HG03439 (cell line): ENCODE measurements at regions not wholly inside any gene's neighbourhood (a gene's known extent, or its start where the extent isn't known, plus 50 kb on each side); places are given as distances from the start of the nearest gene placed in this dataset.
"Not testable (repeated sequence)": the region's sequence is repeated elsewhere in the genome, so short reads cannot be mapped to it uniquely, and the experiment has no call there.

ENCODE experiments used
- ATAC-seq: cut with Tn5 transposase; IDR thresholded peaks from one replicate; pipeline ENCODE4 v1.9.1; 2021; ENCODE audit warnings: mild to moderate bottlenecking, moderate library complexity; ENCODE audit not compliant: unreplicated experiment

DNA sequence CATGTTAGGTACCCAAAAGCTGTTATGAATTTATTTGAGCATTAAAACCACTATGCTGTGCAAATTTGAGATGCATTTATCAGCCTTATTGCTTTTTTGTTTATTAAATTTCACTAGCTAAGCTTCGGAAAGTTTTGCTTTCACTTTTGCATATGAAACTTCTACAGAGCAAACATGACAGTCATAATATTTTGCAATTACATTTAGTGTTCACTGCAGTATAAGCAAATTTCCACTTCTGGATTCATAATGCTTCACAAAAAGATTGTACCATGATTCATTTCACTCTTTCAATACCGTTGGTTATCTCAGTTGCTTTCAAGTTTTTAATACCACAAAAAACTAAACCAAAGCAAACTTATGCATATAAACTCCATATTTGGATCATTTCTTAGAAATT, 228.7 kb upstream of the SLC8A1 start:
- ATAC-seq: peak; percentile 97

DNA sequence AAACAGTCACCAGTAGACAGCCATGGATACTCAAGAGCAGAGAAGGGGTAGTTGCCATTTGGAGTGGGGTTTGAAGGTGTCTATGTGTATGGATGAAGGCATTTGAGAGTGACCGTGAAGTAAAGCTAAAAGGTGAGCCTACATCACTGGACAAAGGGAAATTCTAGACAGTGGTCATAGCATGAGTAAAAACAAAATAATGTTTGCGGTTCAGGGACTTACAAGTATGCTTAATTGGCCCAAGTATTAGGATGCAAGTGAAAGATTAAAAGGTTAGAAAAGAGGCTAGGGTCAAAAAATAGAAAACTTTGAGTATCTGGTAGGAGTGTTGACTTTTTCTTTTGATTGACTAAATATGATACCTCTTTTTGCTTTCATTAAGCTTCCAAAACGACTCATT, 238.1 kb upstream of the SLC8A1 start:
- ATAC-seq: no peak

DNA sequence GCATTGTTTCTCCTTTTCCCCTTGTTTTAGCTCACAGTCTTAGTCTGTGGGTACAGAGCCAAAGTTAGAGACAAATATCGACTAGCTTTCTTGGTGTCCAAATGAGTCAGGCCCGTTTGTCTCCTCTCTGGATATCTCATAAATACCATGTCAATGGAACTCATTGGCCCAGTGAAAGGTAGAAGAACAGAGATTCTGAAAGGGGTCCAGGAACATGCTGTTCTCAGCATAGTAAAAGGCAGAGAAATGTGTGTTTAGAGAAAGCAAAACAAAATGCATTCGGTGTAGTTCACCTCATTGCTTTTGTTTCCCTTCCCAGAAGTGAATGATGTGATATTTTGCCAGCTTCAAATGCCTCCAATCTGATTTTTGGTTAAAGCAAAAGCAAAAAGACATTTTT, 238.6 kb upstream of the SLC8A1 start:
- no peak for ATAC-seq

DNA sequence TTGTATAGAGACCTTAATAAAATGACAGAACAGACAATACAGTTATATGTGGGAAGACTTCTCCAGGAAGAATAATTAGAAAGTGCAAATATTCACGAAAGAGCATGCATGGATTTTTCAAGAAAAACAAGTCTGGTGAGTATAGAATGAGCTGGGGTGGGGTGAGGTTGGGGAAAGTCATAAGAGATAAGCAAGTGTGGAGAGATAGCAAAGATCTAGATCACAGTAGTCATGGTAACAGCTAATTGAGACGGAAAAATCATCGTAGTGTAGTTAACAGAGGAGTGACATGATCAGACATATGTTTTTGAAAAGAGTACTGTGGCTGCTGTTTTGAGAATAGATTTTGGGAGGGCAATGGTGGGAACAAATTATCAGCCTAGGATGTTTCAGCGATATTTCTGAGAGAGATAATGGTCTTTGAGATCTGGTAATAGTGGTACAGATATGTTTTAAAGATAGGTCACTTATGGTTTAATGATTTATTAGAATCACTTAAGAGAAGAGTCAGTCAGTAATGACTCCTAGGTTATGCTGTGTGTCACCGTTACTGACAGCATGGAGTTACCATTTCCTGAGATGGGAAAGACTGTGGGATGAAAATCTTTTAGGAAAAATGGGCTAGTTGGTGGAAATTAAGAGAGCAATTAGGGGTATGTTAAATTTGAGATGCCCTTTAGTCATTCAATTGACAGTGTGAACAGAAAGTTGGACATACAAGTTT, 248.5 kb upstream of the SLC8A1 start:
- ATAC-seq: no peak

DNA sequence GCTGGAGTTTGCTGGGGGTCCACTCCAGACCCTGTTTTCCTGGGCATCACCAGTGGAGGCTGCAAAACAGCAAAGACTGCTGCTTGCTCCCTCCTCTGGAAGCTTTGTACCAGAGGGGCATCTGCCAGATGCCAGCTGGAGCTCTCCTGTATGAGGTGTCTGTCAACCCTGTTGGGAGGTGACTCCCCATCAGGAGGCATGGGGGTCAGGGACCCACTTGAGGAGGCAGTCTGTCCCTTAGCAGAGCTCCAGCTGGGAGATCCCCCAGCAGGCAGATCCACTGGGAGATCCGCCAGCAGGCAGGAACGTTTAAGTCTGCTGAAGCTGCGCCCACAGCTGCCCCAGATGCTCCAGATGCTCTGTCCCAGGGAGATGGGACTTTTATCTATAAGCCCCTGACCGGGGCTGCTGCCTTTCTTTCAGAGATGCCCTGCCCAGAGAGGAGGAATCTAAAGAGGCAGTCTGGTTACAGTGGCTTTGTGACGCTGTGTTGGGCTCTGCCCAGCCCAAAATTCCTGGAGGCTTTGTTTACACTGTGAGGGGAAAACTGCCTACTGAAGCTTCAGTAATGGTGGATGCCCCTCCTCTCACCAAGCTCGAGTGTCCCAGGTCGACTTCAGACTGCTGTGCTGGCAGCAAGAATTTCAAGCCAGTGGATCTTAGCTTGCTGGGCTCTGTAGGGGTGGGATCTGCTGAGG, 260.5 kb upstream of the SLC8A1 start:
- not testable (repeated sequence) for ATAC-seq

DNA sequence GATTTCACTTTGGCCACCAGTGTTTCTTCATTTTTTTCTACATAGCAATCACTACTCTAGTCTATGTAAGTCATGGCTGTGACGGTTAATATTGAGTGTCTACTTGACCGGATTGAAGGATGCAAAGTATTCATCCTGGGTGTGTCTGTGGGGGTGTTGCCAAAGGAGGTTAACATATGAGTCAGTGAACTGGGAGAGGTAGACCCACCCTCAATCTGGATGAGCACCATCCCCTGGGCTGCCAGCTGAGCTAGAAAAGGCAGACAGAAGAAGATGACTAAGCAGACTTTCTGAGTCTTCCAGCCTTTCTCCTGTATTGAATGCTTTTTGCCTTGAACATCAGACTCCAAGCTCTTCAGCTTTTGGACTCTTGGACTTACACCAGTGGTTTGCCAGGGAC, 265.0 kb upstream of the SLC8A1 start:
- no peak for ATAC-seq

DNA sequence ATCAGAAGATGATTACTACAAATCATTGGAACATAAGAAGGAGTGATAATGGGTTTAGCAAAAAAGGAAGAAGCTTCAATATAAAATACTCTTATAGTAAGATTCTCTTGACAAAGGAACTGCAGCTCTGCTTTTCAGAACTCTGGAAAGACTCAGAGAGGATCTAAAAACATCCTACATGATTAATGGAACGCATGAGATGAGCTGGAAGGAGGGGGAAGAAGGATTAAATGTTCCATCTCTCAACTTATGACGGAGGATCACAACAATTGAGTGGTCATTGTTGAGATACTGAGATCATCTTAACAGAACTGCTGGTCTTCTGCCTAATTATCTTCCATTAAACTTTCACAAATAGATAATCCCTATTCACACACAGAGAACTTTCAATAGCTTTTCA, 267.5 kb upstream of the SLC8A1 start:
- ATAC-seq: no peak

DNA sequence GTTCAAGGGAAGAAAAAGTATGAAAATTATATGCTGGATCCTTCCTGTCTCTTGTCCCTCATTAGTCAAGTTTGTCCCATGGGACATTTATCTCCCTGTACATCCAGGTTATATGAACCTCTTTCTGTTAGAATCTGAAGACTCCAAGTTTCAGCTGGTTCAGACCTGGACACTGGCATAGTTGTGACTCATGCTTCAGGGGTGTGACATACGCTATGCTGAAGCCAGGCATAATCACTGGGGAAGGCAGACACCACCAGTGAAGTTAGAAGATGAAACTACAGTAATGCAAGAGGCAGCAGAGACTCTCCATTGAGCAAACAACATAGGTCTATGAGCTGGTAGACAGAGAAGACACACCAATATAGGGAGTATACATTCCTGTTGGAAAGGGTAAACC, 269.7 kb upstream of the SLC8A1 start:
- ATAC-seq: no peak

DNA sequence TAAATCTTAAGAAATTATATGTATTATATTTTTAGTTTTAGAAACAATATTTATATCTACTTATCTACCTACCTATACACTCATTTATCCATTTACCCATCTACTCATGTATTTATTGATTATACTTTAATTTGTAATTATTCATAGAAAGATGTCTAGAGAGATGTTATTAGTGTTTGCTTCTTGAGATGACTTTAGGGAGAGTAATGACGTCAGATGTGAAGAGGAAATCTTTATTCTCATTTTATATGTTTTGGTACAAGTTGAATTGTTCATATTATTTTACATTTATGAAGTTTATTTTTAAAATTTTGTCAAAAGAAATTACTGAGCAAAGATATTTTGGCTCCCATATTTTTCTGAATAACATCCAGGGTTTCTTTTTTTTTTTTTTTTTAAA, 271.3 kb upstream of the SLC8A1 start:
- no peak for ATAC-seq

DNA sequence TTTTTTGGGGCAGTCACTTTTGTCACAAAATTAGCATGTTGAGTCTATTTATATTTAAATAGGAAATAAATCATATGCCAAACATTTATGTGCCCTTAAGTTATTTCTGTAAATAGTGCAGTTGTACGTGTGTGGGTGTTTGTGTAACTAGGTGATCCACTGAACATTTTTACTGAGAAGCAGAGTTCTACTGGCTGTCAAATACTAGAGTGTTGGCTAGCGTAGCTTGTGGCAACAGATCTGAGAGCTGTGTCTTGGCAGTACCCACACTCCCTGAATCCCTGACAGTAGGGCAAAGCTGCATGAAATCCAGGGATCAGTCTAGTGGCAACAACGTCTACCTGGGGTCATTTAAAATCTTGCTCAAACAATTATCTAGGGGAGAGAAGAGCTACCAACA, 273.1 kb upstream of the SLC8A1 start:
- ATAC-seq: no peak

DNA sequence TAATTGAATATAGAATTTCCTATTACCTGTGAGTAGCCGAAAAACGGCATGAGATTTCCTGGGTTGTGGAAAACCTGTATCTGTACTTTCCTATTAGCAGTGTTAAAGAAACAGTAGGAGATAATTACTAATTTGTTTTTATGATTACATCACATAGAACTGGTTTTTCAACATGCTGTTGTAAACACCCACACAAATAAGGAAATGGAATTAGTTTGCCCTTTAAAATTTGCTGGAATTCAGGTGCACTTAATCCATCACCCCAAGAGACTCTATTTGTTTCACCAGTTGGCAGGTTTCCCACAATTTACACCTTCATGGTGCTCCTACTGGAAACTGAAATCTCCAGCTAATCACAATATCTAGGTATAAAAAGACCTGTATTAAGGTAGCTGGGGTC, 274.1 kb upstream of the SLC8A1 start:
- no peak for ATAC-seq

DNA sequence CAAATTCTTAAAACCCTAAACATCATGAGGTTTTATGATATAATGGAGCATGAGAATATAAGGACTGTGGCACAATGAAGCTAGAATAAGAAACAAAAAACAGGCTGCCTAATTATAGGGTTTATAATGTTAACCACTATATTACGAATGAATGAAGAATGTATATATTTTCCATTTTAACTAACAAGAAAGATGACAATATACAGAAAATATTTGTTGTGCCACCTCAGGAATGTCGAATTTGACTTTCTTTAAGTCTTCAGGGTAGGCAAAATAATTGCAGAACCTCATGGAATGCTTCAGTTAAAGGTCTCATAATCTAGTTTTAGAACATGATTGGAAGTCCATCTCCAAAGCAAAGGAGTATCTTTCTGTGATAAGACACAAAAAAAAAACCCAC, 282.9 kb upstream of the SLC8A1 start:
- ATAC-seq: no peak

DNA sequence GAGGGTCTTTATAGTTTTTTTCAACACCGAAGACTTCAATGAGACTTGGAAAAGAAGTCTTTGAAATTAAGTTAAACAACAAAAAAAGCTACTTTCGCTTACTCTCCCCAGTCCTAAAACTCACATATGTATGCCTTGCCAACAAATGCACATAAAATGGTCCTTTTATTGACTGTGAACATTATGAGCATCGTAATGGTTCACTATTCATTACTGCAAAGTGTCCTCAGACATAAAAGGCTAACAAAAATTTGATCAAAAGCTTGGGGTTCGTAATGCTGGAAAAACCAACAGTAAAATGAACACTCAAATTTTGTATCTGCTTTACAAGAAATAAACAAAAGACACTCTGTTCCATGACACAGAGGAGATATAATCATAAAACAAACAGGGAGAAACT, 285.3 kb upstream of the SLC8A1 start:
- no peak for ATAC-seq

DNA sequence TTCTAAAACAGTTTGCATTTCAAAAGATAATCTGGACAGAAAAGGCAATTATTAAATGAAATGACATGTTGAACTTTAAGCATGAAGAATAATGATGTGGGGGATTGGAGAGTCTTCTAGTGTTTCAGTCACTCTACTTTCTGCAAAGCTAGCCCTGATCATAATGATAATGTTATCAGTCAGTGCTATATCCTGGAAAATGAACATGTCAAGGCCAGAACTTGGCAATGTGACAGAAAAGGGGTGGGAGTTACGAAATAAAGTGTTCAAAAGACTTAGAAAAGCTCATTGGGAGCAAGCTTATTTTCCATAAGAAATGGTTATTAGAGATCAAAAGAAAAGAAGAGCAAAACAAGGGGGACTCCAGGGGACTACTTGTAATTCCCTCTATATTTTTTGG, 288.5 kb upstream of the SLC8A1 start:
- ATAC-seq: no peak

DNA sequence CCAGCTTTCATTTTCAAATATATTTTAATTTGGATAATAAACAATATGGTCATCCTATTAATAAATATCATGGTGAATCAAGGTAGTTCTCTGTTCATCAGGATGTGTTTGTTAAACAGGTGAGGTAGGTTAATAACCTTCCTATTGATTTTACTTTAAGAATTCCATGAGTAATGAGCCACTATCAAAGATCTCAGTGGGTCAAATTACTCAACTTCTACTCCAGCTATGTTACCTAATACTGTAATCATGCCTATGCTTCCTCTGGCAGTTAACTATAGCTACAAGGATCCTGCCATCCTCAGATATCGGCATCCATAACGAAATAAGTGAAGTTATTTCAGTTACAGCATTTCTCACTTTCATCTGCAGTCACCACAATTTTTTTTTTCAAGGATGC, 289.6 kb upstream of the SLC8A1 start:
- ATAC-seq: no peak

DNA sequence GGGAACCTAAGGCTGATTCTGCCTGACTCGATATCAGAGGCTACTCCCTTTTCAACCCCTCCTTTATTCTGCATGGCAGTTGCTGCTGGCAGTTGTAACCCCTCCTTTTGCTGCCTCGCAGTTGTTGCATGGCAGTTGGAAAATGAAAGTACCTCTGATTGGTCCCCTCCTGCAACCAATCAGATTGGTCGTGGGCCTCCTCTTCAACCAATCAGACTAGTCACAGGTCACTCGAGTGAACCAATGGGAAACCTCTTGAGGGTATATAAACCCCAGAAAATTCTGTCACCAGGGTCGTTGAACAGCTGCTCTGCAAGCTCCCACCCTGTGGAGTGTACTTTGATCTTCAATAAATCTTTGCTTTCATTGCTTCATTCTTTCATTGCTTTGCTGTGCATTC, 294.3 kb upstream of the SLC8A1 start:
- ATAC-seq: no peak

DNA sequence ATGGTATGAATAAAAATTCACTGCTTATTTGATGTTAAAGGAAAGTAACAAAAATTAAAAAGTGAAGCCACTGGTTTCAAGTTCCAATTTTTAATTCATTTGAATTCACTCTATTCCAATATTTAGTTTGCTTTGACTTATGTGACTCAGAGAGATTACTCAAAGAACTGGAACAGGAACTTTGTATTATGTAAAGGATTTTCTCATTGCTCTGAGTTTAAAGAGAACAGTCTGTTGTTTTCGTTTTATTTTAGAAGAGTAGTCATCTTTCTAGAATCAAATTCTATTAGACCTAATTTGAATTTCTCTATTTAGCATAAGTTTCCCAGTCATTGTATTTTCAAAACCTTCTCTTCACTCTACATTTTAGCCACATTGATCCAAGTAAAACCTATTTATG, 300.1 kb upstream of the SLC8A1 start:
- ATAC-seq: no peak

DNA sequence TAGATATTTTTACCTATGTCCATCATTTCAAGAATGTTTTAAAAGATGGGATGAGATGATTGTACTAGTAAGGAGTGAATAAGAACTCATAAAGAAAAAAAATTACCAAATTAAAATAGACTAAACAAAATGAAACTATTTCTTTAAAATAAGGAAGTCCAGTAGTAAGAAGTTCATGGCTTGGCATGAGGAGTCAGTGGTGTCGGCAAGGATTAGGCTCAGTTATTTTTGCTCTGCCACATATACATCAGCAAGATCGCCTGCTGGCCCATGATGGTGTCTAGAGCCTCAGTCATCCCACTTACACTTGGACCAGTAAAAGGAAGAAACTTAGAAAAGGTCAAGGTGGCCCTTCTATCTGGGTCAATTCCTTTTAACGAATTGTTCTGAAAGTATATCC, 300.9 kb upstream of the SLC8A1 start:
- no peak for ATAC-seq

DNA sequence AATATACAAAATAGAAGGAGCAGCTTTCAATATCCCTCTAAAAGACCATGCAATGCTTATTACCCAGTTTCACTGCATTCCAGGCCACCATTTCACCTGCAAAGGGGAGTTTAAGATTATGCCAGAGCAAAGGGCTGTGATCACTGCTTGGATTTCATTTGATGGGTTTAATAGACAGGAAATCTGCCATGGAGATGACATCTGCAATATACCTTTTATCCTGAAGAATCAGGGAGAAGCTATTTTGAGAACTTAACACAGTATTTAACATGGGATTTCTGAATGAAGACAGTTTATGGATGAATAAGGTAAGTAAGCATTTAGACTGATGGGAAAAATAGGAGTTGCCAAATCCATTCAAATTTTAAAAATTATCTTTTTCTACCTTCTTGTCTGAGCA, 303.0 kb upstream of the SLC8A1 start:
- no peak for ATAC-seq

DNA sequence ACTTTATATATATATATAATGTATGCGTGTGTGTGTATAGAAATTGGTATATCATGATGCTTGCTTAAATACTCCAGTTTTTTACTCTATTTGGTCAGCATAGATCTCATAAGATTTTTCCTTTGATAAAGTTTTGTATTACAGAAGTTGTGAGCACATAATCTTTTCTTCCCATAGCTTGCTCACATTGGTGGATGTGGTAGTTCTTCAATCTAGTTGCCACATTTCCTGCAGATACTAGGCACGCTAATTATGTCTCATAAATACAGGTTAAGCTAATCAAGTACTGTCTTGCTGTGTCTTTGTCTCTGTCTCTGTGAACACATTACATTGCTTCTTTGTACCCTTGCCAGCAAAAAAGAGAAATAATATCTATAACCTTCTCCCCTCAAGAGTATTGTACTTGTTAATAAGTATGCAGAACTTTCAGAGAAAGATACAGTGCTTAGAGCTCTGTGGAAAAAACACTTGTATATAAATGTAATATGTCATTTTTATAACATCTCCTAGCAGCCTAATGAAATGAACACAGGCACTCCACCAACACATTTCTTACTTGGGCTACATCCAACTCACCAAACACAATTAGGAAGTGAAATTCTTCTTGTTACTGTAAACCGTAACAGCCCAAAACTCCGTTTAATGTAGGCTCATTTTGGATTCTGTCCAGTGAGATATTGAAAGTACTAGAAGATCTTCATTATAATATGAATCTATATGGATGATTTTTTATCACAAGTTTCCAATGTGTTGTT, 306.7 kb upstream of the SLC8A1 start:
- ATAC-seq: no peak

DNA sequence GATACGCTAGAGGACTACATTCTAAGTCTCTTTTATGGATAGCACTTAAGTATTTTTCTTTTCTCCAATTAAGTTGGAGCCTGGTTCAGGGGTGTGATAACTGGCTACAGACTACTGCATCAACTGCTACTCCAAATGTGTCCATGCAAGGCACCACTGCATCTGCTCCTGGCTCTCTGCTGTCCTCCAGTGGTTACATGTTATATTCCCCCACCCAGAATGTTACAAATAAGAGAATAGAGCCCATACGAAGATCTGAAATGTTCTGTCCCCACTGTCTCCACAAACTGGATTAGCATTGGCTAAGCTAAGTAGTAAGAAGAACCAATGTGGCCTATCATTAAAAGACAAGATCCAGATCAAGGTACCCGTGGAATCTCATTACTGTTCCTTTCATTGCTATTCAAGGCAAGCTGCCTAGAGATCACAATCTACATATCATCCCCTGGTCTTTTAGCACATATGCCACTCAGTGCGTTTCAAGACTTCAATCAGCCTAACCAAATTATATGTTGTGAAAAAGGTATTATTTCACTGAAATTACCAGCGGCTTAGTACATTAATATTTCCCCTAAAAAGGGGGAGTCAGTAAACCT, 308.3 kb upstream of the SLC8A1 start:
- ATAC-seq: peak; percentile 79

DNA sequence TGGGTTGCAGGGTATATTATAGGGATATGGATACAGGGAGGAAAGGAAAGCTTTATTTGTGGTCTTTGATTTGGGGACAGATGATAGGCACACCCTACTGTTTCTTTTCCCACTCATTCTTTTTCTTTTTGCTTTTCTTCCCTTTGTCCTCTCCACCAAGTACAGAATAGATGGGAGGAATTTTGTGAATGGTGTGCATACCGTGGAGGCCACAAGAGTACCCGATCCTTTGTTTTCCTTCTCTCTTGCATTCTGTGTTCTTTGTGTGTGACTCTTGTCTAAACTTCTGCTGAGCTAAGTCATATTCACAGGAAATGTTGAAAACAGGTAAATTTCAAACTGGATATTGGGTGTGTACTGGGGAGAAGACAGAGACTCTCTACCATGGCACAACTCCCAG, 321.4 kb upstream of the SLC8A1 start:
- ATAC-seq: no peak
